ENCODE measurements at regions not wholly inside any gene's neighbourhood (a gene's known extent, or its start where the extent isn't known, plus 50 kb on each side); places are given as distances from the start of the nearest gene placed in this dataset.
A peak's percentile ranks its signal among the peaks of the same experiment; 100 is the strongest.

GRCh38 chr1:87591492-87591891, 262.8 kb downstream of the LMO4 start:
- H3K4me3 ChIP-seq: no peak overlapping the region
- no peak for DNase-seq (ENCODE audit: low spot score in 2 of 2)
- H3K9me3 ChIP-seq: no peaks in the 10 kb centered on the region
- H3K4me1 ChIP-seq: peaks cover 0 to 11% (median 7%) of the 10 kb centered on the region in 4 donors
- no peaks in the 10 kb centered on the region for H3K27me3 ChIP-seq
- H3K36me3 ChIP-seq: no peaks in the 10 kb centered on the region
- 75 to 76% methylated on average over 6 of the region's 6 CpGs for WGBS, 2 donors
- TF ChIP-seq POLR2A (IDR thresholded peaks at IDR 0.05) (no peak), EP300 (IDR thresholded peaks at IDR 0.05) (no peak), CTCF (IDR thresholded peaks at IDR 0.05) (no peak)
- H3K27ac ChIP-seq: no peak overlapping the region

GRCh38 chr1:87592156-87592555, 263.5 kb downstream of the LMO4 start:
- 96% methylated on average over 2 of the region's 2 CpGs for WGBS, 2 donors
- no peak for DNase-seq (ENCODE audit: low spot score in 2 of 2)
- Histone ChIP-seq H3K27ac (no peak overlapping the region), H3K36me3 (no peaks in the 10 kb centered on the region), H3K4me3 (no peak overlapping the region), H3K4me1 (peaks cover 0 to 11% (median 7%) of the 10 kb centered on the region in 4 donors), H3K27me3 (no peaks in the 10 kb centered on the region), H3K9me3 (no peaks in the 10 kb centered on the region)
- no peak for TF ChIP-seq POLR2A (IDR thresholded peaks at IDR 0.05)
- TF ChIP-seq EP300 (IDR thresholded peaks at IDR 0.05): no peak
- no peak for TF ChIP-seq CTCF (IDR thresholded peaks at IDR 0.05)

GRCh38 chr1:87594736-87595383, 266.2 kb downstream of the LMO4 start:
- TF ChIP-seq CTCF (IDR thresholded peaks at IDR 0.05): no peak
- TF ChIP-seq EP300 (IDR thresholded peaks at IDR 0.05): no peak
- no peak for TF ChIP-seq POLR2A (IDR thresholded peaks at IDR 0.05)
- DNase-seq (ENCODE audit: low spot score in 2 of 2): no peak
- no peak overlapping the region for H3K4me3 ChIP-seq
- H3K36me3 ChIP-seq: no peaks in the 10 kb centered on the region
- H3K27me3 ChIP-seq: no peaks in the 10 kb centered on the region
- peaks cover 0 to 14% (median 7%) of the 10 kb centered on the region in 4 donors for H3K4me1 ChIP-seq
- 40 to 42% methylated on average over 8 of the region's 8 CpGs for WGBS, 2 donors
- H3K27ac ChIP-seq: peak overlapping the region in 2 of 4 donors; percentile 10 to 41
- H3K9me3 ChIP-seq: no peaks in the 10 kb centered on the region

- H3K9me3 ChIP-seq: no peaks in the 10 kb centered on the region
- 39 to 62% methylated on average over 3 of the region's 3 CpGs for WGBS, 2 donors
- H3K27ac ChIP-seq: peak overlapping the region in 2 of 4 donors; percentile 10 to 41
- no peak for DNase-seq (ENCODE audit: low spot score in 2 of 2)
- no peaks in the 10 kb centered on the region for H3K27me3 ChIP-seq
- H3K4me3 ChIP-seq: no peak overlapping the region
- no peaks in the 10 kb centered on the region for H3K36me3 ChIP-seq
- H3K4me1 ChIP-seq: peaks cover 0 to 14% (median 7%) of the 10 kb centered on the region in 4 donors
- TF ChIP-seq EP300 (IDR thresholded peaks at IDR 0.05) (no peak), CTCF (IDR thresholded peaks at IDR 0.05) (no peak), POLR2A (IDR thresholded peaks at IDR 0.05) (no peak)
Measured at GRCh38 chr1:87595384-87595781, 266.7 kb downstream of the LMO4 start.

- WGBS, 2 donors: 89 to 90% methylated on average over 3 of the region's 3 CpGs
- TF ChIP-seq CTCF (IDR thresholded peaks at IDR 0.05): no peak
- TF ChIP-seq EP300 (IDR thresholded peaks at IDR 0.05): no peak
- TF ChIP-seq POLR2A (IDR thresholded peaks at IDR 0.05): no peak
Measured at GRCh38 chr1:87598429-87598828, 269.7 kb downstream of the LMO4 start.

More at GRCh38 chr1:87598429-87598828, 269.7 kb downstream of the LMO4 start:
- no peaks in the 10 kb centered on the region for H3K36me3 ChIP-seq
- no peak overlapping the region for H3K4me3 ChIP-seq
- H3K27me3 ChIP-seq: no peaks in the 10 kb centered on the region
- H3K4me1 ChIP-seq: peaks cover 0 to 14% (median 9%) of the 10 kb centered on the region in 4 donors
- H3K9me3 ChIP-seq: no peaks in the 10 kb centered on the region
- no peak for DNase-seq (ENCODE audit: low spot score in 2 of 2)
- no peak overlapping the region for H3K27ac ChIP-seq
